HG02852 (cell line): ENCODE measurements at regions not wholly inside any gene's neighbourhood (a gene's known extent, or its start where the extent isn't known, plus 50 kb on each side); places are given as distances from the start of the nearest gene placed in this dataset.

Experiments used
- ATAC-seq: cut with Tn5 transposase; IDR thresholded peaks from one replicate; pipeline ENCODE4 v1.9.1; 2021; ENCODE audit warnings: mild to moderate bottlenecking, moderate library complexity; ENCODE audit not compliant: unreplicated experiment

GRCh38 chr16:85416228-85417109, 196.7 kb upstream of the GSE1 start:
- ATAC-seq = no peak

GRCh38 chr16:85417156-85417860, 195.8 kb upstream of the GSE1 start:
- ATAC-seq = no peak

- ATAC-seq = no peak
These were observed 194.1 kb upstream of the GSE1 start for GRCh38 chr16:85418978-85419491.

- no peak for ATAC-seq
These were observed 193.4 kb upstream of the GSE1 start for GRCh38 chr16:85419503-85420408.

- ATAC-seq = no peak
These were observed 192.4 kb upstream of the GSE1 start for GRCh38 chr16:85420501-85421337.

GRCh38 chr16:85421338-85422195, 191.6 kb upstream of the GSE1 start:
- no peak for ATAC-seq

GRCh38 chr16:85422196-85422631, 190.9 kb upstream of the GSE1 start:
- ATAC-seq = no peak

GRCh38 chr16:85422632-85423550, 190.2 kb upstream of the GSE1 start:
- ATAC-seq = no peak

GRCh38 chr16:85423631-85424030, 189.5 kb upstream of the GSE1 start:
- no peak for ATAC-seq

- no peak for ATAC-seq
These were observed 188.7 kb upstream of the GSE1 start for GRCh38 chr16:85424260-85425073.

GRCh38 chr16:85425074-85425662, 188.0 kb upstream of the GSE1 start:
- ATAC-seq = no peak

- ATAC-seq = no peak
These were observed 186.3 kb upstream of the GSE1 start for GRCh38 chr16:85426806-85427205.

- no peak for ATAC-seq
These were observed 184.8 kb upstream of the GSE1 start for GRCh38 chr16:85428168-85428898.

GRCh38 chr16:85428899-85429775, 184.0 kb upstream of the GSE1 start:
- ATAC-seq = no peak
